ENCODE measurements at regions not wholly inside any gene's neighbourhood (a gene's known extent, or its start where the extent isn't known, plus 50 kb on each side); places are given as distances from the start of the nearest gene placed in this dataset.

- no peak for DNase-seq
Observed at GRCh38 chr4:138740816-138741745, 274.5 kb upstream of the NOCT start.

- no peak for DNase-seq
Observed at GRCh38 chr4:138736362-138736761, 279.2 kb upstream of the NOCT start.

GRCh38 chr4:138734746-138735145, 280.8 kb upstream of the NOCT start:
- DNase-seq, result no peak

- no peak for DNase-seq
Observed at GRCh38 chr4:138728566-138728965, 287.0 kb upstream of the NOCT start.

GRCh38 chr4:138727731-138728130, 287.9 kb upstream of the NOCT start:
- DNase-seq, result no peak

- DNase-seq, result no peak
Observed at GRCh38 chr4:138724530-138724929, 291.1 kb upstream of the NOCT start.

- DNase-seq, result no peak
Observed at GRCh38 chr4:138716559-138717335, 298.8 kb upstream of the NOCT start.

- no peak for DNase-seq
Observed at GRCh38 chr4:138710297-138710696, 305.3 kb upstream of the NOCT start.

- no peak for DNase-seq
Observed at GRCh38 chr4:138709859-138710258, 305.7 kb upstream of the NOCT start.

GRCh38 chr4:138707746-138708677, 307.6 kb upstream of the NOCT start:
- DNase-seq, result no peak

- DNase-seq, result no peak
Observed at GRCh38 chr4:138706201-138706600, 309.4 kb upstream of the NOCT start.

- DNase-seq, result no peak
Observed at GRCh38 chr4:138702190-138702824, 313.3 kb upstream of the NOCT start.

GRCh38 chr4:138698641-138699040, 316.9 kb upstream of the NOCT start:
- no peak for DNase-seq

GRCh38 chr4:138697851-138698250, 317.7 kb upstream of the NOCT start:
- DNase-seq, result no peak

GRCh38 chr4:138696771-138697170, 318.8 kb upstream of the NOCT start:
- no peak for DNase-seq

- no peak for DNase-seq
Observed at GRCh38 chr4:138696058-138696457, 319.5 kb upstream of the NOCT start.

GRCh38 chr4:138693526-138693925, 322.1 kb upstream of the NOCT start:
- DNase-seq, result no peak

- DNase-seq, result no peak
Observed at GRCh38 chr4:138692411-138692810, 323.2 kb upstream of the NOCT start.

- no peak for DNase-seq
Observed at GRCh38 chr4:138689593-138689992, 326.0 kb upstream of the NOCT start.

GRCh38 chr4:138689187-138689586, 326.4 kb upstream of the NOCT start:
- DNase-seq, result no peak

- DNase-seq, result no peak
Observed at GRCh38 chr4:138688408-138689085, 327.0 kb upstream of the NOCT start.
